ENCODE measurements at regions not wholly inside any gene's neighbourhood (a gene's known extent, or its start where the extent isn't known, plus 50 kb on each side); places are given as distances from the start of the nearest gene placed in this dataset.

- no peak overlapping the region for H3K4me3 ChIP-seq (replicated peaks; ENCODE audit: insufficient read depth, low read length)
- H3K27me3 ChIP-seq (ENCODE audit: insufficient read depth, poor library complexity, severe bottlenecking), result no peaks in the 10 kb centered on the region
- TF ChIP-seq REST (IDR thresholded peaks at IDR 0.05; ENCODE audit: insufficient replicate concordance, low read depth) (no peak), POLR2AphosphoS5 (IDR thresholded peaks at IDR 0.05; ENCODE audit: low read depth) (no peak), SPI1 (IDR thresholded peaks at IDR 0.05; ENCODE audit: borderline replicate concordance, low read depth) (no peak), CTCF (IDR thresholded peaks at IDR 0.05; ENCODE audit: insufficient read depth, low read length) (no peak), GABPA (IDR thresholded peaks at IDR 0.05; ENCODE audit: low read depth) (no peak)
- no peak for DNase-seq (ENCODE audit: low read depth in 1 of 2, low spot score in 1 of 2)
- H3K27ac ChIP-seq (replicated peaks), result no peak overlapping the region
Observed at GRCh38 chr4:187070158-187070557, 346.5 kb upstream of the FAT1 start.

- DNase-seq (ENCODE audit: low read depth in 1 of 2, low spot score in 1 of 2), result no peak
- TF ChIP-seq GABPA (IDR thresholded peaks at IDR 0.05; ENCODE audit: low read depth) (no peak), POLR2AphosphoS5 (IDR thresholded peaks at IDR 0.05; ENCODE audit: low read depth) (no peak), REST (IDR thresholded peaks at IDR 0.05; ENCODE audit: insufficient replicate concordance, low read depth) (no peak), SPI1 (IDR thresholded peaks at IDR 0.05; ENCODE audit: borderline replicate concordance, low read depth) (no peak), CTCF (IDR thresholded peaks at IDR 0.05; ENCODE audit: insufficient read depth, low read length) (no peak)
- H3K27me3 ChIP-seq (ENCODE audit: insufficient read depth, poor library complexity, severe bottlenecking), result no peaks in the 10 kb centered on the region
- H3K27ac ChIP-seq (replicated peaks), result no peak overlapping the region
- no peak overlapping the region for H3K4me3 ChIP-seq (replicated peaks; ENCODE audit: insufficient read depth, low read length)
Observed at GRCh38 chr4:187070740-187071139, 347.1 kb upstream of the FAT1 start.

GRCh38 chr4:187071946-187072600, 348.4 kb upstream of the FAT1 start:
- Histone ChIP-seq H3K27ac (replicated peaks) (no peak overlapping the region), H3K4me3 (replicated peaks; ENCODE audit: insufficient read depth, low read length) (no peak overlapping the region), H3K27me3 (ENCODE audit: insufficient read depth, poor library complexity, severe bottlenecking) (no peaks in the 10 kb centered on the region)
- TF ChIP-seq CTCF (IDR thresholded peaks at IDR 0.05; ENCODE audit: insufficient read depth, low read length) (no peak), POLR2AphosphoS5 (IDR thresholded peaks at IDR 0.05; ENCODE audit: low read depth) (no peak), SPI1 (IDR thresholded peaks at IDR 0.05; ENCODE audit: borderline replicate concordance, low read depth) (no peak), REST (IDR thresholded peaks at IDR 0.05; ENCODE audit: insufficient replicate concordance, low read depth) (no peak), GABPA (IDR thresholded peaks at IDR 0.05; ENCODE audit: low read depth) (no peak)
- DNase-seq (ENCODE audit: low read depth in 1 of 2, low spot score in 1 of 2), result no peak
